ENCODE measurements at regions not wholly inside any gene's neighbourhood (a gene's known extent, or its start where the extent isn't known, plus 50 kb on each side); places are given as distances from the start of the nearest gene placed in this dataset.
"Not testable (repeated sequence)": the region's sequence is repeated elsewhere in the genome, so short reads cannot be mapped to it uniquely, and the experiment has no call there.

DNA sequence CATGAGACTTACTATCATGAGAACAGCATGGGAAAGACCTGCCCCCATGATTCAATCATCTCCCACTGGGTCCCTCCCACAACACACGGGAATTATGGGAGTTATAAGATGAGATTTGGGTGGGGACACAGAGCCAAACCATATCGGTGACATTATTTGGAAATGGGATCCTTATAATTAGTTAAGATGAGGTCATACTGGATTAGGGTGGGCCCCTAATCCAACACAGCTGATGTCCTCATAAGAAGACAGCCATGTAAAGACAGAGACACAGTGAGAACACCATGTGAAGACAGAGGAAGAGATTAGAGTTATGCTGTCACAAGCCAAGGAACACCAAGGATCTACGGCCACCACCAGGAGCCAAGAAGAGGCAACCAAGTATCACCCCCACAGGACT, 161.7 kb downstream of the SPTSSA start:
- Histone ChIP-seq H3K36me3 (ENCODE audit: control insufficient read depth, insufficient read depth, low read length) (no peaks in the 10 kb centered on the region), H3K4me3 (ENCODE audit: low read depth, low read length) (no peak overlapping the region), H3K9ac (ENCODE audit: low read length) (no peak overlapping the region), H3K9me3 (ENCODE audit: control insufficient read depth, insufficient read depth, low read depth, low read length) (peaks cover 14% of the 10 kb centered on the region), H3K27me3 (ENCODE audit: control insufficient read depth, insufficient read depth, low read length) (no peaks in the 10 kb centered on the region), H3K4me1 (ENCODE audit: control insufficient read depth, insufficient read depth, low read length) (0 out of 2 replicates have a peak, but pooled peaks cover 3% of the 10 kb centered on the region), H3K27ac (ENCODE audit: low read depth, low read length) (no peak overlapping the region)

DNA sequence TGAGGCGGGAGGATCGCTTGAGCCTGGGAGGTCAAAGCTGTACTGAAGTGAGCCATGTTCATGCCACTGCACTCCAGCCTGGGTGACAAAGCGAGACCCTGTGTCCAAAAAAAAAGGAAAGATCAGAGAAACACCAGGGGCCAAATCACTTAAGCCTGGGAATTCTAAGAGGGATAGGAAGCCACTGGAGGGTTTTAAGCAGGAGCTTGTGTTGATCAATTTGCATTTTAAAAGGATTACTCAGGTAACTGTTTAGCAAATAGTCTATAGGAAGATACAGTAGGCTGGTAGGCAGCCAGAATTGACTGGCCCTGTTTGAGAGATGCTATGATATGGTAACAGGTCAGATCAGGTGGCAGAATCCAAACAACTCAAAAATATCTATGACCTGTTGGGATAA, 162.7 kb downstream of the SPTSSA start:
- Histone ChIP-seq H3K36me3 (ENCODE audit: control insufficient read depth, insufficient read depth, low read length) (no peaks in the 10 kb centered on the region), H3K27ac (ENCODE audit: low read depth, low read length) (no peak overlapping the region), H3K9ac (ENCODE audit: low read length) (no peak overlapping the region), H3K27me3 (ENCODE audit: control insufficient read depth, insufficient read depth, low read length) (no peaks in the 10 kb centered on the region), H3K4me3 (ENCODE audit: low read depth, low read length) (no peak overlapping the region), H3K4me1 (ENCODE audit: control insufficient read depth, insufficient read depth, low read length) (0 out of 2 replicates have a peak, but pooled peaks cover 3% of the 10 kb centered on the region), H3K9me3 (ENCODE audit: control insufficient read depth, insufficient read depth, low read depth, low read length) (peaks cover 14% of the 10 kb centered on the region)

- H3K9me3 ChIP-seq (ENCODE audit: control insufficient read depth, insufficient read depth, low read depth, low read length) = peaks cover 14% of the 10 kb centered on the region
- 0 out of 2 replicates have a peak, but pooled peaks cover 3% of the 10 kb centered on the region for H3K4me1 ChIP-seq (ENCODE audit: control insufficient read depth, insufficient read depth, low read length)
- no peaks in the 10 kb centered on the region for H3K36me3 ChIP-seq (ENCODE audit: control insufficient read depth, insufficient read depth, low read length)
- no peaks in the 10 kb centered on the region for H3K27me3 ChIP-seq (ENCODE audit: control insufficient read depth, insufficient read depth, low read length)
- no peak overlapping the region for H3K9ac ChIP-seq (ENCODE audit: low read length)
- no peak overlapping the region for H3K4me3 ChIP-seq (ENCODE audit: low read depth, low read length)
- H3K27ac ChIP-seq (ENCODE audit: low read depth, low read length) = no peak overlapping the region
Observed at GRCh38 chr14:34297786-34298520, 164.1 kb downstream of the SPTSSA start.

GRCh38 chr14:34283590-34283989, 178.4 kb downstream of the SPTSSA start:
- Histone ChIP-seq H3K4me1 (ENCODE audit: control insufficient read depth, insufficient read depth, low read length) (no peaks in the 10 kb centered on the region), H3K27me3 (ENCODE audit: control insufficient read depth, insufficient read depth, low read length) (no peaks in the 10 kb centered on the region), H3K36me3 (ENCODE audit: control insufficient read depth, insufficient read depth, low read length) (no peaks in the 10 kb centered on the region), H3K9ac (ENCODE audit: low read length) (no peak overlapping the region), H3K9me3 (ENCODE audit: control insufficient read depth, insufficient read depth, low read depth, low read length) (peaks cover 6% of the 10 kb centered on the region), H3K4me3 (ENCODE audit: low read depth, low read length) (no peak overlapping the region), H3K27ac (ENCODE audit: low read depth, low read length) (no peak overlapping the region)

- H3K4me3 ChIP-seq (ENCODE audit: low read depth, low read length) = no peak overlapping the region
- H3K36me3 ChIP-seq (ENCODE audit: control insufficient read depth, insufficient read depth, low read length) = no peaks in the 10 kb centered on the region
- H3K27me3 ChIP-seq (ENCODE audit: control insufficient read depth, insufficient read depth, low read length) = no peaks in the 10 kb centered on the region
- H3K9me3 ChIP-seq (ENCODE audit: control insufficient read depth, insufficient read depth, low read depth, low read length) = peaks cover 6% of the 10 kb centered on the region
- no peak overlapping the region for H3K9ac ChIP-seq (ENCODE audit: low read length)
- H3K4me1 ChIP-seq (ENCODE audit: control insufficient read depth, insufficient read depth, low read length) = no peaks in the 10 kb centered on the region
- H3K27ac ChIP-seq (ENCODE audit: low read depth, low read length) = no peak overlapping the region
Observed at GRCh38 chr14:34277191-34277590, 184.8 kb downstream of the SPTSSA start.

DNA sequence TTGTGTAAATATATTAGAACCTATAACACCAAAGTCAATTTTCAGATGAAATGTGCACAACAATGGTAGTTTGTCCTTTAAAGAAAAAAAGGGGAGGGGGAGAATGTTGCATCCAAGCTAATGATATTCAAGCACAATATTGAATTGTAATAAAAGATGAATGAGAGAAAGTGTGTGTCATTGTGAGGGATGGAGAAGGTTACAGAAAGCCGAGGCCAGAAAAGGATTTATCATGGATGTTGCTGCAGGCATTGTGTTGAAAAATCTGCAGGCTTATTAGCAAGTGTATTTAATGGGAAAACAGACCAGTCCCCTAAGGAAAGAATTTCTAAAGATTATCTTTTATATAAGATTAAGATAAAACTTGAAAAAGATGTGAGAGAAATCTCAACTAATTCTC, 186.5 kb downstream of the SPTSSA start:
- Histone ChIP-seq H3K4me1 (ENCODE audit: control insufficient read depth, insufficient read depth, low read length) (no peaks in the 10 kb centered on the region), H3K9me3 (ENCODE audit: control insufficient read depth, insufficient read depth, low read depth, low read length) (peaks cover 3% of the 10 kb centered on the region; the same call in 1 of the 2 replicates), H3K36me3 (ENCODE audit: control insufficient read depth, insufficient read depth, low read length) (no peaks in the 10 kb centered on the region), H3K9ac (ENCODE audit: low read length) (no peak overlapping the region), H3K27ac (ENCODE audit: low read depth, low read length) (no peak overlapping the region), H3K4me3 (ENCODE audit: low read depth, low read length) (no peak overlapping the region), H3K27me3 (ENCODE audit: control insufficient read depth, insufficient read depth, low read length) (no peaks in the 10 kb centered on the region)

GRCh38 chr14:34275078-34275477, 187.0 kb downstream of the SPTSSA start:
- Histone ChIP-seq H3K9me3 (ENCODE audit: control insufficient read depth, insufficient read depth, low read depth, low read length) (peaks cover 3% of the 10 kb centered on the region; the same call in 1 of the 2 replicates), H3K4me3 (ENCODE audit: low read depth, low read length) (no peak overlapping the region)

GRCh38 chr14:34273716-34274115, 188.3 kb downstream of the SPTSSA start:
- H3K4me1 ChIP-seq (ENCODE audit: control insufficient read depth, insufficient read depth, low read length); H3K27me3 ChIP-seq (ENCODE audit: control insufficient read depth, insufficient read depth, low read length); H3K4me3 ChIP-seq (ENCODE audit: low read depth, low read length); H3K9ac ChIP-seq (ENCODE audit: low read length); H3K9me3 ChIP-seq (ENCODE audit: control insufficient read depth, insufficient read depth, low read depth, low read length); H3K36me3 ChIP-seq (ENCODE audit: control insufficient read depth, insufficient read depth, low read length); H3K27ac ChIP-seq (ENCODE audit: low read depth, low read length): not testable (repeated sequence)

More at GRCh38 chr14:34275078-34275477, 187.0 kb downstream of the SPTSSA start:
- no peaks in the 10 kb centered on the region for H3K4me1 ChIP-seq (ENCODE audit: control insufficient read depth, insufficient read depth, low read length)
- no peaks in the 10 kb centered on the region for H3K27me3 ChIP-seq (ENCODE audit: control insufficient read depth, insufficient read depth, low read length)
- no peaks in the 10 kb centered on the region for H3K36me3 ChIP-seq (ENCODE audit: control insufficient read depth, insufficient read depth, low read length)
- no peak overlapping the region for H3K9ac ChIP-seq (ENCODE audit: low read length)
- H3K27ac ChIP-seq (ENCODE audit: low read depth, low read length) = no peak overlapping the region

- Histone ChIP-seq H3K9me3 (ENCODE audit: control insufficient read depth, insufficient read depth, low read depth, low read length) (no peaks in the 10 kb centered on the region), H3K27ac (ENCODE audit: low read depth, low read length) (no peak overlapping the region), H3K9ac (ENCODE audit: low read length) (no peak overlapping the region), H3K27me3 (ENCODE audit: control insufficient read depth, insufficient read depth, low read length) (no peaks in the 10 kb centered on the region), H3K36me3 (ENCODE audit: control insufficient read depth, insufficient read depth, low read length) (no peaks in the 10 kb centered on the region), H3K4me3 (ENCODE audit: low read depth, low read length) (no peak overlapping the region), H3K4me1 (ENCODE audit: control insufficient read depth, insufficient read depth, low read length) (no peaks in the 10 kb centered on the region)
Observed at GRCh38 chr14:34270361-34270760, 191.7 kb downstream of the SPTSSA start.

DNA sequence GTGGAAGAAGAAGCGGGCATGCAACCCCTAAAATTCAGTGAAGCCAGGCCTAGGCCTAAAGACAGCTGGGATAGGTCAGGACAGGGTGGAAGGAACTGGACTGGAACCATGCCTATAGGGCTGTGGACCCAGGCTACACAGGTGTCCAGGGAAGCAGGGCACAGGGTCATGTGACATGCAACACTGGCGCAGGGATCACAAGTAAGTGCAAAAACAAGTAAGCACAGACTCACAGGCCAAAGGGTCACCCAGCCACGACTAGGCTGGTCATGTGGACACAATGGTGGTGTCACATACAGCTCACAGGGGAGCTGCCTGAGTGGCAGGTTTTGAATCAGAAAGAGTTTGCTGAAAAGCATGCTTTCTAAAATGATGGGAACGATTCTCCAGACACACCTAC, 195.7 kb downstream of the SPTSSA start:
- H3K9ac ChIP-seq (ENCODE audit: low read length) = no peak overlapping the region

GRCh38 chr14:34262127-34262910, 199.7 kb downstream of the SPTSSA start:
- Histone ChIP-seq H3K9ac (ENCODE audit: low read length) (no peak overlapping the region), H3K4me3 (ENCODE audit: low read depth, low read length) (no peak overlapping the region), H3K27ac (ENCODE audit: low read depth, low read length) (no peak overlapping the region), H3K4me1 (ENCODE audit: control insufficient read depth, insufficient read depth, low read length) (no peaks in the 10 kb centered on the region), H3K36me3 (ENCODE audit: control insufficient read depth, insufficient read depth, low read length) (no peaks in the 10 kb centered on the region), H3K27me3 (ENCODE audit: control insufficient read depth, insufficient read depth, low read length) (no peaks in the 10 kb centered on the region; the same call in 1 of the 2 replicates), H3K9me3 (ENCODE audit: control insufficient read depth, insufficient read depth, low read depth, low read length) (no peaks in the 10 kb centered on the region)

More for the DNA sequence above, 195.7 kb downstream of the SPTSSA start:
- no peak overlapping the region for H3K4me3 ChIP-seq (ENCODE audit: low read depth, low read length)
- H3K27ac ChIP-seq (ENCODE audit: low read depth, low read length) = no peak overlapping the region
- no peaks in the 10 kb centered on the region for H3K27me3 ChIP-seq (ENCODE audit: control insufficient read depth, insufficient read depth, low read length)
- no peaks in the 10 kb centered on the region for H3K36me3 ChIP-seq (ENCODE audit: control insufficient read depth, insufficient read depth, low read length)
- H3K9me3 ChIP-seq (ENCODE audit: control insufficient read depth, insufficient read depth, low read depth, low read length) = no peaks in the 10 kb centered on the region
- H3K4me1 ChIP-seq (ENCODE audit: control insufficient read depth, insufficient read depth, low read length) = no peaks in the 10 kb centered on the region
